GM18861 (cell line): ENCODE measurements at regions not wholly inside any gene's neighbourhood (a gene's known extent, or its start where the extent isn't known, plus 50 kb on each side); places are given as distances from the start of the nearest gene placed in this dataset.
A peak's percentile ranks its signal among the peaks of the same experiment; 100 is the strongest.
"Not testable (repeated sequence)": the region's sequence is repeated elsewhere in the genome, so short reads cannot be mapped to it uniquely, and the experiment has no call there.

Experiments used
- ATAC-seq: cut with Tn5 transposase; IDR thresholded peaks from one replicate; pipeline ENCODE4 v1.9.1; 2021; ENCODE audit not compliant: unreplicated experiment

- no peak for ATAC-seq
These were observed 535.7 kb upstream of the ACO1 start for GRCh38 chr9:31848505-31849285.

- no peak for ATAC-seq
These were observed 530.3 kb upstream of the ACO1 start for GRCh38 chr9:31854187-31854586.

GRCh38 chr9:31868830-31869229 is 515.6 kb upstream of the ACO1 start:
- no peak for ATAC-seq

- ATAC-seq = no peak
These were observed 514.2 kb upstream of the ACO1 start for GRCh38 chr9:31870276-31870675.

GRCh38 chr9:31873722-31874121 is 510.7 kb upstream of the ACO1 start:
- no peak for ATAC-seq

GRCh38 chr9:31894008-31894407 is 490.4 kb upstream of the ACO1 start:
- ATAC-seq = no peak

GRCh38 chr9:31908158-31908890 is 476.1 kb upstream of the ACO1 start:
- ATAC-seq = peak; percentile 88

GRCh38 chr9:31908891-31909480 is 475.5 kb upstream of the ACO1 start:
- no peak for ATAC-seq

- no peak for ATAC-seq
These were observed 471.8 kb upstream of the ACO1 start for GRCh38 chr9:31912636-31913035.

- ATAC-seq = no peak
These were observed 467.7 kb upstream of the ACO1 start for GRCh38 chr9:31916591-31917241.

GRCh38 chr9:31937737-31938136 is 446.7 kb upstream of the ACO1 start:
- ATAC-seq = not testable (repeated sequence)

GRCh38 chr9:31950756-31951155 is 433.7 kb upstream of the ACO1 start:
- no peak for ATAC-seq

- no peak for ATAC-seq
These were observed 425.9 kb upstream of the ACO1 start for GRCh38 chr9:31958572-31958971.

GRCh38 chr9:31969552-31969951 is 414.9 kb upstream of the ACO1 start:
- no peak for ATAC-seq

- ATAC-seq = no peak
These were observed 400.5 kb upstream of the ACO1 start for GRCh38 chr9:31983895-31984294.

GRCh38 chr9:31996331-31996730 is 388.1 kb upstream of the ACO1 start:
- no peak for ATAC-seq

GRCh38 chr9:32004431-32005076 is 379.9 kb upstream of the ACO1 start:
- no peak for ATAC-seq

GRCh38 chr9:32010322-32010721 is 374.1 kb upstream of the ACO1 start:
- no peak for ATAC-seq

- ATAC-seq = no peak
These were observed 373.4 kb upstream of the ACO1 start for GRCh38 chr9:32011049-32011448.

GRCh38 chr9:32015795-32016194 is 368.6 kb upstream of the ACO1 start:
- ATAC-seq = no peak

- no peak for ATAC-seq
These were observed 338.9 kb upstream of the ACO1 start for GRCh38 chr9:32045513-32045912.
